ENCODE measurements at regions not wholly inside any gene's neighbourhood (a gene's known extent, or its start where the extent isn't known, plus 50 kb on each side); places are given as distances from the start of the nearest gene placed in this dataset. TPM values are rescaled to one million over a fixed set of nuclear protein-coding genes. Genes with fewer than 3 reads are reported as not detected.

GRCh38 chr5:143464723-143465490 lies 61.4 kb upstream of the NR3C1 start:
- no peak for DNase-seq (ENCODE audit: low spot score)

GRCh38 chr5:143462431-143462830 lies 58.9 kb upstream of the NR3C1 start:
- no peak for DNase-seq (ENCODE audit: low spot score)

GRCh38 chr5:143459433-143459832 lies 55.9 kb upstream of the NR3C1 start:
- no peak for DNase-seq (ENCODE audit: low spot score)

GRCh38 chr5:143456952-143457547 lies 53.6 kb upstream of the NR3C1 start:
- no peak for DNase-seq (ENCODE audit: low spot score)

GRCh38 chr5:143454936-143455516 lies 51.5 kb upstream of the NR3C1 start:
- no peak for DNase-seq (ENCODE audit: low spot score)

GRCh38 chr5:143453720-143454119 lies 50.2 kb upstream of the NR3C1 start:
- DNase-seq (ENCODE audit: low spot score): no peak

Small RNA genes lying in the stretch of these regions (small RNA-seq; reads per million reads assigned to genes)
- gene MIR5197: not detected
- not detected for gene RNU7-156P

Data from HT-29 (cell line).